Sigmoid colon (tissue), 6 donors: ENCODE measurements at regions not wholly inside any gene's neighbourhood (a gene's known extent, or its start where the extent isn't known, plus 50 kb on each side); places are given as distances from the start of the nearest gene placed in this dataset.

Experiments used
- DNase-seq: peaks from one replicate; pipeline ENCODE4 v3.0.0-alpha.2; 2019
- H3K27ac ChIP-seq, 4 donors: fragments of 200-600 bp; sonication (generic); one replicate each; pipeline ENCODE4 v1.5.1; 2016 to 2019; ENCODE audit warnings: mild to moderate bottlenecking in 1 of 4
- H3K27me3 ChIP-seq, 3 donors: fragments of 200-600 bp; sonication (generic); one replicate each; pipeline ENCODE4 v1.5.1; 2019; ENCODE audit warnings: mild to moderate bottlenecking in 1 of 3
- H3K36me3 ChIP-seq, 4 donors: fragments of 200-600 bp; sonication (generic); one replicate each; pipeline ENCODE4 v1.5.1; 2016 to 2019
- H3K4me1 ChIP-seq, 4 donors: fragments of 200-600 bp; sonication (generic); one replicate each; pipeline ENCODE4 v1.5.1; 2017 to 2019
- H3K4me3 ChIP-seq, 4 donors: fragments of 200-600 bp; sonication (generic); one replicate each; pipeline ENCODE4 v1.5.1; 2017 to 2019; ENCODE audit warnings: mild to moderate bottlenecking in 2 of 4, moderate library complexity in 1 of 4
- H3K9me3 ChIP-seq, 4 donors: fragments of 200-600 bp in 3 of 4; sonication (generic) in 3 of 4; one replicate each; pipeline versions ENCODE4 v1.5.1 to v1.6.1; 2013 to 2019
- CTCF ChIP-seq, 4 experiments: fragments of 450-650 bp in 3 of 4; fragments of 200-600 bp in 1 of 4; IDR thresholded peaks; one replicate each; pipeline ENCODE4 v1.5.1; 2016 to 2019; ENCODE audit warnings: antibody characterized with exemption in 4 of 4, mild to moderate bottlenecking in 3 of 4, moderate library complexity in 2 of 4
- EP300 ChIP-seq, 4 donors: sonication (generic); formaldehyde crosslinking; IDR thresholded peaks; one replicate each; pipeline ENCODE4 v1.6.1; 2017; ENCODE audit warnings: antibody characterized with exemption in 4 of 4
- POLR2A ChIP-seq, 2 donors: fragments of 450-650 bp; IDR thresholded peaks; one replicate each; pipeline ENCODE4 v1.6.1; 2016; ENCODE audit warnings: antibody characterized with exemption in 2 of 2, mild to moderate bottlenecking in 2 of 2, moderate library complexity in 2 of 2
- POLR2AphosphoS5 ChIP-seq, 4 donors: sonication (generic); formaldehyde crosslinking; IDR thresholded peaks; one replicate each; pipeline ENCODE4 v1.6.1; 2017; ENCODE audit warnings: antibody characterized with exemption in 4 of 4
- WGBS, 2 donors: extraction: QIAGEN DNeasy Blood & Tissue Kit; methylation state at CpG; one replicate each; pipeline ENCODE4 v1.1.7; 2013; 5-methylcytosine and 5-hydroxymethylcytosine counted together
- intact Hi-C: fragments of 100-400 bp; cut with DNase I; formaldehyde crosslinking; loops from one replicate; pipeline ENCODE4 v1.15.1; 2023
- donor health status: healthy with polysubstance abuse.
- donor health status: healthy.

GRCh38 chr2:21694079-21694878 lies 570.5 kb downstream of the TDRD15 start:
- Histone ChIP-seq H3K27ac (no peak overlapping the region), H3K9me3 (no peaks in the 10 kb centered on the region), H3K4me1 (no peaks in the 10 kb centered on the region), H3K36me3 (no peaks in the 10 kb centered on the region), H3K4me3 (no peak overlapping the region), H3K27me3 (no peaks in the 10 kb centered on the region)
- no peak for TF ChIP-seq EP300 (IDR thresholded peaks at IDR 0.05)
- TF ChIP-seq POLR2AphosphoS5 (IDR thresholded peaks at IDR 0.05): no peak
- TF ChIP-seq CTCF (IDR thresholded peaks at IDR 0.05): no peak
- TF ChIP-seq POLR2A (IDR thresholded peaks at IDR 0.05): no peak
- 83 to 88% methylated on average over 3 of the region's 3 CpGs for WGBS, 2 donors
- no peak for DNase-seq
- intact Hi-C loops: no loop called here

- H3K36me3 ChIP-seq: no peaks in the 10 kb centered on the region
- intact Hi-C loops: no loop called here
- no peaks in the 10 kb centered on the region for H3K9me3 ChIP-seq
- TF ChIP-seq POLR2AphosphoS5 (IDR thresholded peaks at IDR 0.05): no peak
- TF ChIP-seq CTCF (IDR thresholded peaks at IDR 0.05): no peak
- no peak for TF ChIP-seq EP300 (IDR thresholded peaks at IDR 0.05)
- TF ChIP-seq POLR2A (IDR thresholded peaks at IDR 0.05): no peak
- WGBS, 2 donors: 83 to 86% methylated on average over 4 of the region's 4 CpGs
- no peaks in the 10 kb centered on the region for H3K4me1 ChIP-seq
- H3K27ac ChIP-seq: no peak overlapping the region
- no peaks in the 10 kb centered on the region for H3K27me3 ChIP-seq
- no peak for DNase-seq
- no peak overlapping the region for H3K4me3 ChIP-seq
These were observed 573.1 kb downstream of the TDRD15 start for GRCh38 chr2:21696900-21697299.

GRCh38 chr2:21700644-21701043 lies 576.9 kb downstream of the TDRD15 start:
- intact Hi-C loops: no loop called here
- H3K36me3 ChIP-seq: no peaks in the 10 kb centered on the region
- no peak for TF ChIP-seq POLR2A (IDR thresholded peaks at IDR 0.05)
- TF ChIP-seq CTCF (IDR thresholded peaks at IDR 0.05): no peak
- no peak for TF ChIP-seq EP300 (IDR thresholded peaks at IDR 0.05)
- TF ChIP-seq POLR2AphosphoS5 (IDR thresholded peaks at IDR 0.05): no peak

GRCh38 chr2:21710031-21710430 lies 586.3 kb downstream of the TDRD15 start:
- H3K36me3 ChIP-seq: no peaks in the 10 kb centered on the region
- H3K9me3 ChIP-seq: peaks cover 0 to 2% (median 0%) of the 10 kb centered on the region in 4 donors
- H3K4me3 ChIP-seq: no peak overlapping the region
- H3K4me1 ChIP-seq: no peaks in the 10 kb centered on the region
- intact Hi-C loops: no loop called here
- TF ChIP-seq POLR2AphosphoS5 (IDR thresholded peaks at IDR 0.05) (no peak), EP300 (IDR thresholded peaks at IDR 0.05) (no peak), POLR2A (IDR thresholded peaks at IDR 0.05) (no peak), CTCF (IDR thresholded peaks at IDR 0.05) (no peak)
- DNase-seq: no peak
- no peaks in the 10 kb centered on the region for H3K27me3 ChIP-seq
- 65 to 72% methylated on average over 4 of the region's 4 CpGs for WGBS, 2 donors
- H3K27ac ChIP-seq: no peak overlapping the region

More at GRCh38 chr2:21700644-21701043, 576.9 kb downstream of the TDRD15 start:
- no peak for DNase-seq
- no peak overlapping the region for H3K4me3 ChIP-seq
- H3K27ac ChIP-seq: no peak overlapping the region
- H3K27me3 ChIP-seq: no peaks in the 10 kb centered on the region
- H3K9me3 ChIP-seq: no peaks in the 10 kb centered on the region
- no peaks in the 10 kb centered on the region for H3K4me1 ChIP-seq

- Histone ChIP-seq H3K4me1 (no peaks in the 10 kb centered on the region), H3K27ac (no peak overlapping the region), H3K27me3 (no peaks in the 10 kb centered on the region), H3K4me3 (no peak overlapping the region), H3K36me3 (no peaks in the 10 kb centered on the region), H3K9me3 (peaks cover 0 to 2% (median 0%) of the 10 kb centered on the region in 4 donors)
- no peak for TF ChIP-seq EP300 (IDR thresholded peaks at IDR 0.05)
- TF ChIP-seq POLR2A (IDR thresholded peaks at IDR 0.05): no peak
- TF ChIP-seq POLR2AphosphoS5 (IDR thresholded peaks at IDR 0.05): no peak
- TF ChIP-seq CTCF (IDR thresholded peaks at IDR 0.05): no peak
- no peak for DNase-seq
- WGBS, 2 donors: 63 to 77% methylated on average over 3 of the region's 3 CpGs
- intact Hi-C loops: no loop called here
These were observed 586.7 kb downstream of the TDRD15 start for GRCh38 chr2:21710496-21710895.
